ENCODE measurements at regions not wholly inside any gene's neighbourhood (a gene's known extent, or its start where the extent isn't known, plus 50 kb on each side); places are given as distances from the start of the nearest gene placed in this dataset.

GRCh38 chr5:174231956-174232487 is 186.5 kb downstream of the NSG2 start:
- Mint-ChIP-seq H3K9me3 (no peaks in the 10 kb centered on the region), H3K4me3 (no peak overlapping the region), H3K27me3 (ENCODE audit: low read depth in 3 of 3) (peaks cover 2 to 11% (median 2%) of the 10 kb centered on the region in 3 donors), H3K36me3 (no peaks in the 10 kb centered on the region), H3K27ac (no peak overlapping the region), H3K4me1 (no peaks in the 10 kb centered on the region)
- no peak for DNase-seq

DNA sequence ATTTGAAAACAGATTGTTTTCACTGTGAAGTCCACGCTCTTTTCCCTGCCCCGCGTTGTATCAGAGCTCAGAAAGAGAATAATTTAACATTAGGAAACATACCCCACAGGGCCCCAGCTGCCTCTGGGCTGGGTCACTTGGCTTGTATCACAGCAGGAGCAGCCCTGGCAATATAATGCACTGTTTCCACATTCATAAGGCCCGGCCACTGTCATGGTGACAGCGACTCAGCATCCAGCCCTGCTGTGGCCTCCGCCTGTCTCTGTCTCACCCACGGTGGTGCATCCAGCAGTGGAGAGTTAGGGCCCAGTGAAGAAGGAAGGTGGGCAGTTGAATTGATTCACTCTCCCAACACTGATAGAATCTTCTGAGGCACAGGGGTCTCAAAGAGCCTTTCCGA is 188.9 kb downstream of the NSG2 start:
- no peaks in the 10 kb centered on the region for H3K36me3 Mint-ChIP-seq
- DNase-seq: no peak

GRCh38 chr5:174235221-174236011 is 189.9 kb downstream of the NSG2 start:
- peaks cover 0 to 5% (median 0%) of the 10 kb centered on the region in 6 donors for H3K9me3 Mint-ChIP-seq
- no peak overlapping the region for H3K4me3 Mint-ChIP-seq
- H3K36me3 Mint-ChIP-seq: no peaks in the 10 kb centered on the region
- DNase-seq: no peak
- H3K4me1 Mint-ChIP-seq: no peaks in the 10 kb centered on the region
- peaks cover 0 to 14% (median 0%) of the 10 kb centered on the region in 3 donors for H3K27me3 Mint-ChIP-seq (ENCODE audit: low read depth in 3 of 3)
- H3K27ac Mint-ChIP-seq: no peak overlapping the region

More for the DNA sequence above, 188.9 kb downstream of the NSG2 start:
- Mint-ChIP-seq H3K27me3 (ENCODE audit: low read depth in 3 of 3) (peaks cover 0 to 14% (median 2%) of the 10 kb centered on the region in 3 donors), H3K27ac (no peak overlapping the region), H3K4me1 (no peaks in the 10 kb centered on the region), H3K4me3 (no peak overlapping the region), H3K9me3 (peaks cover 0 to 4% (median 0%) of the 10 kb centered on the region in 6 donors)

DNA sequence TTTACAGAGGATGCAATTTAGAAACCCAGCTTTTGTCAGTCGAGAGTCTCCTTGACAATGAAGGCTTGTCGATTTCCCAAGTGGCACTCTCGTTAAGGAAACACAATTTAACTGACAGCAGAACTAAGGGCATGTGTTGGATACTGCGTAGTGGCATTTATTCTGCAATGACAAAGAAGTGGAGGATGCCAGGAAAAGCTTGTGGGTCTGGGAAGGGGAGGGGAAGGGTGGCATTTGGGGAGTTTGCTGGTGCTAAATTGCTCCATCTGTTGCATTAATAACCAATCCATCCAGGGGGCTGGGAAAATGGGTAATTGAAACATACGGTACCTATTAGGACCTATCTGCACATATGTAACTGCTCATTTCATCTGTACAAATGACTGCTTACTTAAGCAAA is 190.6 kb downstream of the NSG2 start:
- H3K4me1 Mint-ChIP-seq: no peaks in the 10 kb centered on the region
- no peak for DNase-seq
- H3K27ac Mint-ChIP-seq: no peak overlapping the region
- H3K36me3 Mint-ChIP-seq: no peaks in the 10 kb centered on the region
- H3K27me3 Mint-ChIP-seq (ENCODE audit: low read depth in 3 of 3): peaks cover 0 to 14% (median 0%) of the 10 kb centered on the region in 3 donors
- H3K4me3 Mint-ChIP-seq: no peak overlapping the region
- peaks cover 0 to 5% (median 0%) of the 10 kb centered on the region in 6 donors for H3K9me3 Mint-ChIP-seq

DNA sequence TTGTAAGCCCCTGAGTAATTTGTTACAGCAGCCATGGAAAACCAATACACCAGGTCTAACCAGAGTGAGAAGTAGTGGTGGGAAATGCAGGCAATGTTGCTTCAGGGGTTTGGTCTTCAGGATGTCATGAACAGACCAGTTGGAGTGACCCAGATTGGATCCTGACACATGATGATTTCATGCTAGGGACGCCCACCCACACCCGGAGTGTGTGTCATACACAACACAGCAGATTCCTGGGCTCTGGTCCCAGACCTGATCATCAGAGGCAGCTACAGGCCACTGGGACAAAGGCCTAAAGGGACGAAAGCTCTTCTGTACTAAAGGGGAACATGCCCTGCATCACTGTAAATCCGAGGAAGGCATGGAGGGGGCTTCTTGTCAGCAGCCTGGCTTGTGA is 194.2 kb downstream of the NSG2 start:
- peaks cover 0 to 11% (median 0%) of the 10 kb centered on the region in 6 donors for H3K9me3 Mint-ChIP-seq
- H3K27me3 Mint-ChIP-seq (ENCODE audit: low read depth in 3 of 3): peaks cover 0 to 9% (median 3%) of the 10 kb centered on the region in 3 donors
- H3K4me3 Mint-ChIP-seq: no peak overlapping the region
- no peak overlapping the region for H3K27ac Mint-ChIP-seq
- peaks cover 0 to 3% (median 0%) of the 10 kb centered on the region in 3 donors for H3K36me3 Mint-ChIP-seq
- no peaks in the 10 kb centered on the region for H3K4me1 Mint-ChIP-seq
- DNase-seq: no peak

- H3K4me1 Mint-ChIP-seq: no peaks in the 10 kb centered on the region
- H3K4me3 Mint-ChIP-seq: no peak overlapping the region
- peaks cover 0 to 3% (median 0%) of the 10 kb centered on the region in 3 donors for H3K36me3 Mint-ChIP-seq
- peaks cover 0 to 6% (median 5%) of the 10 kb centered on the region in 3 donors for H3K27me3 Mint-ChIP-seq (ENCODE audit: low read depth in 3 of 3)
- DNase-seq: no peak
- no peak overlapping the region for H3K27ac Mint-ChIP-seq
- peaks cover 0 to 11% (median 0%) of the 10 kb centered on the region in 6 donors for H3K9me3 Mint-ChIP-seq
Observed at GRCh38 chr5:174242573-174242972, 197.1 kb downstream of the NSG2 start.

GRCh38 chr5:174243904-174244303 is 198.4 kb downstream of the NSG2 start:
- Mint-ChIP-seq H3K36me3 (peaks cover 0 to 3% (median 0%) of the 10 kb centered on the region in 3 donors), H3K9me3 (peaks cover 0 to 11% (median 0%) of the 10 kb centered on the region in 6 donors), H3K4me1 (no peaks in the 10 kb centered on the region), H3K4me3 (no peak overlapping the region), H3K27me3 (ENCODE audit: low read depth in 3 of 3) (peaks cover 0 to 6% (median 5%) of the 10 kb centered on the region in 3 donors), H3K27ac (no peak overlapping the region)
- DNase-seq: no peak

DNA sequence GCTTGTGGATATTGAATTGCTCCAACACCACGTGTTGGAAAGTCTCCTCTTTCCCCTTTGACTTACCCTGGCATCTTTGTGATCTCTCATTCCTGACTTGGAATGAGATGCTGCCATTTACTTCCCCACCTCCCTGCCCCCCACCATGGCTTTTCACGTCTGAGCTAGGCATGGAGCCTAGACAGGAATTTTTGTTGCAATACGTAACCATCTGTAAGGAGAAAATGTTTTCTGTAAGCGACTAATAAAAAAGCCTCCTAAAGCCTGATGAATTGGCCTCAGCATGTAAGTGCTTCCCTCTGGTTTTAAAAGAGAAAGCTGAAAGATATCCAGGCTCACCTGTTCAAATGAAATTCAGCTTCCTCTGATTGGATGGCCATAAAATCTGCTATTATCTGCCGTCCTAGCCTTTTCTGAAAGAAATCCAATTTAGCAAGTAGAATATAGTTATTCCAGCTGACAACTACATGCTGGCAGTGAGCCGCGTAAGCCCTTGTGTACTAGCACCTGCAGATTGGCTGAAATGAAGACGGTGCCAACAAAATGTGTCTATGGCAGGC is 200.1 kb downstream of the NSG2 start:
- Mint-ChIP-seq H3K4me3 (no peak overlapping the region), H3K4me1 (no peaks in the 10 kb centered on the region), H3K9me3 (peaks cover 0 to 6% (median 0%) of the 10 kb centered on the region in 6 donors), H3K27me3 (ENCODE audit: low read depth in 3 of 3) (peaks cover 0 to 6% (median 2%) of the 10 kb centered on the region in 3 donors), H3K27ac (no peak overlapping the region), H3K36me3 (peaks cover 0 to 3% (median 0%) of the 10 kb centered on the region in 3 donors)
- no peak for DNase-seq

DNA sequence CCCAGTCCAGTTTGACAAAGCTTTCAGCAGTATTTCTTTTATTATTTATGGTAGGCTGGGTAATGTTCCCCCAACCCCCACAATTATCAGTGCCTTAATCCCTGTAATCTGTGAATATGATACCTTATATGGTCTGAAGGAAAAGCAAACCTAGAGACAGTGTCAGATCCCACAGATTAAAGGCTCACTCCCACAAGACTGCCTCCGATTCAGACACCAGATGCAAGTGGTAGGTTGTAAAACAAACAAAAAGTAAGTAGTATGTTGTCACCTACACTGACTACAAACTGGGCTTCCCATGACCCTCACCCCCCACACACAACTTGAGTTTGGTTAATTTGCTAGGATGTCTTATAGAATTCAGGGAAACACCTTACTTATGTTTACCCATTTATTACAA is 201.2 kb downstream of the NSG2 start:
- Mint-ChIP-seq H3K4me1 (no peaks in the 10 kb centered on the region), H3K27me3 (ENCODE audit: low read depth in 3 of 3) (peaks cover 0 to 7% (median 2%) of the 10 kb centered on the region in 3 donors), H3K36me3 (peaks cover 0 to 3% (median 0%) of the 10 kb centered on the region in 3 donors), H3K27ac (no peak overlapping the region), H3K4me3 (no peak overlapping the region), H3K9me3 (peaks cover 0 to 6% (median 0%) of the 10 kb centered on the region in 6 donors)
- no peak for DNase-seq

- H3K27ac Mint-ChIP-seq: no peak overlapping the region
- H3K9me3 Mint-ChIP-seq: peaks cover 0 to 6% (median 0%) of the 10 kb centered on the region in 6 donors
- no peak overlapping the region for H3K4me3 Mint-ChIP-seq
- no peaks in the 10 kb centered on the region for H3K4me1 Mint-ChIP-seq
- no peak for DNase-seq
- peaks cover 0 to 3% (median 0%) of the 10 kb centered on the region in 3 donors for H3K36me3 Mint-ChIP-seq
- peaks cover 0 to 7% (median 2%) of the 10 kb centered on the region in 3 donors for H3K27me3 Mint-ChIP-seq (ENCODE audit: low read depth in 3 of 3)
Observed at GRCh38 chr5:174247301-174247700, 201.8 kb downstream of the NSG2 start.

GRCh38 chr5:174251305-174252000 is 205.9 kb downstream of the NSG2 start:
- Mint-ChIP-seq H3K4me1 (no peaks in the 10 kb centered on the region), H3K9me3 (no peaks in the 10 kb centered on the region), H3K27ac (no peak overlapping the region), H3K36me3 (no peaks in the 10 kb centered on the region), H3K27me3 (ENCODE audit: low read depth in 3 of 3) (peaks cover 0 to 7% (median 0%) of the 10 kb centered on the region in 3 donors), H3K4me3 (no peak overlapping the region)
- DNase-seq: no peak

DNA sequence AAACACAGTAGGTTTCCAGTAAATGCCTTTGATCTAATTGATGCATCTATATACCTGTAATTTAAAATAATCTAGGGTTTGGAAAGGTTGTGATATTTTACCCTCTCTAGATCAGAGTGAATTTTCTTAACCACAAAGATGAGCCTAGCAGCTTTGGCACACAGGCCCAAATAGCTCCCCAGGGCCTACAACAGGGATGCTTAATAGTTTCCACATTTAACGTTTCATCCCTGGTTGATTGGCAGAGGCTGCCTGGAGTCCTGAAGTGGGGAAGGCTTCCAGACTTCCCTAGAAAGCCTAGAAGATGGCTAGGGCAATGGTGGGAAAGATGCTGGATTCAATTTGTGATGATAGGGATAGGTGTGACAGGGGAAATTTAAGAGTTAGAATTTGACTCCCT is 206.6 kb downstream of the NSG2 start:
- Mint-ChIP-seq H3K4me1 (no peaks in the 10 kb centered on the region), H3K36me3 (no peaks in the 10 kb centered on the region), H3K27ac (no peak overlapping the region), H3K27me3 (ENCODE audit: low read depth in 3 of 3) (peaks cover 0 to 5% (median 0%) of the 10 kb centered on the region in 3 donors), H3K9me3 (no peaks in the 10 kb centered on the region), H3K4me3 (no peak overlapping the region)
- no peak for DNase-seq

GRCh38 chr5:174259696-174260420 is 214.4 kb downstream of the NSG2 start:
- Mint-ChIP-seq H3K4me3 (no peak overlapping the region), H3K36me3 (no peaks in the 10 kb centered on the region), H3K4me1 (no peaks in the 10 kb centered on the region), H3K27ac (no peak overlapping the region), H3K27me3 (ENCODE audit: low read depth in 3 of 3) (peaks cover 1 to 6% (median 4%) of the 10 kb centered on the region in 3 donors), H3K9me3 (peaks cover 0 to 5% (median 0%) of the 10 kb centered on the region in 6 donors)
- no peak for DNase-seq

All from immature natural killer cell (primary cell).